LNCaP clone FGC (cell line): ENCODE measurements at regions not wholly inside any gene's neighbourhood (a gene's known extent, or its start where the extent isn't known, plus 50 kb on each side); places are given as distances from the start of the nearest gene placed in this dataset.

Source experiments
- DNase-seq: peaks from one replicate; pipeline ENCODE4 v3.0.0-alpha.2; 2011; ENCODE audit warnings: low read depth
- H3K4me3 ChIP-seq: 2 replicates; pipeline ENCODE4 v1.5.1; 2011; ENCODE audit warnings: mild to moderate bottlenecking, low read depth, low read length, control low read depth
- TF ChIP-seq, protein P1 (sequence below): IDR thresholded peaks from 2 replicates; pipeline ENCODE4 v1.5.1; 2012; ENCODE audit warnings: mild to moderate bottlenecking; ENCODE audit not compliant: control insufficient read depth, insufficient read depth; ENCODE audit errors: extremely low read depth

DNA sequence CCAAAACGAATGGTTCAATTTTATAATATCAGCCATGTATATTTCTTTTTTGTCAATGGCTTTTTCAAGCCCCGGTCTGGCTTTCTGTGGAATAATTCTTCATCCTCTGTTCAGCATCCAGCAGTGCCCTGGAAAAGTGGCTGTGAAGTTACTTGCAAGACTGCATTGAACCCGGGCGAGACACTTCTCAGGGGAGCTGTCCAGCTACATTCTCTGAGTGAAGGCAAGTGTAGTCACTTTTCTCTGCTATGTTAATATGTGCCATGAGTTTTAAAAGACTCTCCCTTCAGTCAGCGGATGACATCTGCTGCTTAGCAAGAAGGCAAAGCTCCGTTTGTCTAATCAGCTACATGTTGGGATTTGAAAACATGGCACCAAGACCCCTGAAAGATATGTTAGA, 81.3 kb upstream of the RGMA start:
- no peak for DNase-seq
- no peak overlapping the region for H3K4me3 ChIP-seq
- TF ChIP-seq, protein P1, sequence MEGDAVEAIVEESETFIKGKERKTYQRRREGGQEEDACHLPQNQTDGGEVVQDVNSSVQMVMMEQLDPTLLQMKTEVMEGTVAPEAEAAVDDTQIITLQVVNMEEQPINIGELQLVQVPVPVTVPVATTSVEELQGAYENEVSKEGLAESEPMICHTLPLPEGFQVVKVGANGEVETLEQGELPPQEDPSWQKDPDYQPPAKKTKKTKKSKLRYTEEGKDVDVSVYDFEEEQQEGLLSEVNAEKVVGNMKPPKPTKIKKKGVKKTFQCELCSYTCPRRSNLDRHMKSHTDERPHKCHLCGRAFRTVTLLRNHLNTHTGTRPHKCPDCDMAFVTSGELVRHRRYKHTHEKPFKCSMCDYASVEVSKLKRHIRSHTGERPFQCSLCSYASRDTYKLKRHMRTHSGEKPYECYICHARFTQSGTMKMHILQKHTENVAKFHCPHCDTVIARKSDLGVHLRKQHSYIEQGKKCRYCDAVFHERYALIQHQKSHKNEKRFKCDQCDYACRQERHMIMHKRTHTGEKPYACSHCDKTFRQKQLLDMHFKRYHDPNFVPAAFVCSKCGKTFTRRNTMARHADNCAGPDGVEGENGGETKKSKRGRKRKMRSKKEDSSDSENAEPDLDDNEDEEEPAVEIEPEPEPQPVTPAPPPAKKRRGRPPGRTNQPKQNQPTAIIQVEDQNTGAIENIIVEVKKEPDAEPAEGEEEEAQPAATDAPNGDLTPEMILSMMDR: no peak

DNA sequence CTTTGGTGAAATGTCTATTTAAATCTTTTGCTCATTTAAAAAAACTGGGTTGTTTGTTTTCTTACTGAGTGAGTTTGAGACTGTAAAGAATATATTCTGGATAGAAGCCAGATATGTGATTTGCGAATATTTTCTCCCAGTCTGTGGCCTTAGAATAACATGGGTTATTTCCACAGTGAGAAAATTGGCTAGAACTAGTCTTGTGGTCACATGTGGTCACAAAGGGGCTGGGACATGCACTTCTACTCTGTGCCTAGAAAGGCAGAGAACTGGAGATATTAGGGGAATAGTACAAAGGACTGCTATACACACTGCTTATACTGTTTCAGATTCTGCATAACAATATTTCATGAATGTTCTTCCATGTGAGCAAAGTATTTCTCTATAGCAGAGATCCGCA, 79.9 kb upstream of the RGMA start:
- TF ChIP-seq, protein P1: no peak
- H3K4me3 ChIP-seq: no peak overlapping the region
- DNase-seq: no peak

DNA sequence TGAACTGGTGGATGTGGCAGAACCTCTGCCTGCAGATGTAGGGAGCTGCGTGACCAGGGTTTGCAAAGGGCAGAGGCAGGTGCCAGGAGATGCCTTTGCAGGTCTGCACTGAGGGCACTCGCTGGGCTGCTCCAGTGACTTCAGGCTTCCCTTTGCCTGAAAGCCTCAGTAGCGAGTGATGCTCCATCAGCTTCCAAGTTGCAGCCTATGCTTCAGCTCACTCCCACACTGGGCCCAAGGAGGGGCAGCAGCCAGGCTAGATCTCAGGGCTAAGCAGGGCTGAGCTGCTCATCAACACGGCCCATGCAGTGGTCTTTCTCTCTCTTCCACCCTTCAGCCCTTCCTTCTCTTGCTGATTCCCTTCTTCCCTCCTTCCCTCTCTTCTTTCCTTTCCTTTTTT, 78.3 kb upstream of the RGMA start:
- DNase-seq: no peak
- TF ChIP-seq, protein P1: no peak
- no peak overlapping the region for H3K4me3 ChIP-seq

DNA sequence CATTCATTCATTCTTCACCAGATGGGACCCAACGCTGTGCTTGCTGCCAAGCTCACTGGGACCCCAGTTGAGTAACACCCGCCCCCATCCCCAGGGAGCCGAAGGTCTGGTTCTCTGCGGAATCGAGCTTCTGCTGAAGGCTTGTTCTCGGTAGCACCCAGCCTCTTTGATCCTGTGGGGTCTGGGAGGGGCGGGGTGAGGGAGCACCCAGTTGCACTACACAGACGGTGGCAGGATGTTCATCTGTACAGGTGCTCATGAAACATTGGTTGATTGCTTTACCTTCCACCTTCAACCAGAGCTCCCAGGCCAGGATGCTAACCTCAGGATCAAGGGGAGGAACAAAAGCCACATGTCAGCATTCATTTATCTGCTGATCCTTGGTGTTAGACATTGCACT, 77.7 kb upstream of the RGMA start:
- TF ChIP-seq, protein P1: no peak
- no peak overlapping the region for H3K4me3 ChIP-seq
- no peak for DNase-seq

GRCh38 chr15:93165734-93166470, 76.9 kb upstream of the RGMA start:
- TF ChIP-seq, protein P1: no peak
- H3K4me3 ChIP-seq: no peak overlapping the region
- no peak for DNase-seq

GRCh38 chr15:93164409-93164808, 75.4 kb upstream of the RGMA start:
- no peak overlapping the region for H3K4me3 ChIP-seq
- no peak for DNase-seq
- TF ChIP-seq, protein P1: no peak

- no peak overlapping the region for H3K4me3 ChIP-seq
- TF ChIP-seq, protein P1: no peak
- no peak for DNase-seq
These were observed 73.5 kb upstream of the RGMA start for GRCh38 chr15:93162560-93162959.
